GM23248 (cell line): ENCODE measurements at regions not wholly inside any gene's neighbourhood (a gene's known extent, or its start where the extent isn't known, plus 50 kb on each side); places are given as distances from the start of the nearest gene placed in this dataset.

Experiments
- DNase-seq: peaks from one replicate; pipeline ENCODE4 v3.0.0-alpha.2; 2015
- H2AFZ ChIP-seq: fragments of 200-600 bp; sonication (generic); 2 replicates; pipeline ENCODE4 v1.6.1; 2016; ENCODE audit warnings: antibody characterized with exemption
- H3F3A ChIP-seq: fragments of 200-600 bp; sonication (generic); 2 replicates; pipeline ENCODE4 v1.6.1; 2016; ENCODE audit warnings: mild to moderate bottlenecking, antibody characterized with exemption, mixed run types; ENCODE audit not compliant: insufficient read depth
- H3K27ac ChIP-seq: fragments of 200-600 bp; sonication (generic); 2 replicates; pipeline ENCODE4 v1.5.1; 2016; ENCODE audit warnings: mild to moderate bottlenecking
- H3K27me3 ChIP-seq: fragments of 200-600 bp; sonication (generic); replicated peaks from 2 replicates; pipeline ENCODE4 v1.6.1; 2016; ENCODE audit warnings: mild to moderate bottlenecking; ENCODE audit not compliant: insufficient read depth
- H3K36me3 ChIP-seq: fragments of 200-600 bp; sonication (generic); 2 replicates; pipeline ENCODE4 v1.6.1; 2016; ENCODE audit warnings: low read depth, mild to moderate bottlenecking
- H3K4me1 ChIP-seq: fragments of 200-600 bp; sonication (generic); 2 replicates; pipeline ENCODE4 v1.6.1; 2016; ENCODE audit warnings: mild to moderate bottlenecking; ENCODE audit not compliant: insufficient read depth
- H3K4me2 ChIP-seq: fragments of 200-600 bp; sonication (generic); one replicate; pipeline ENCODE4 v1.6.1; 2016; ENCODE audit warnings: mild to moderate bottlenecking; ENCODE audit not compliant: unreplicated experiment
- H3K4me3 ChIP-seq: fragments of 200-600 bp; sonication (generic); 2 replicates; pipeline ENCODE4 v1.5.1; 2016; ENCODE audit warnings: mild to moderate bottlenecking
- H3K79me2 ChIP-seq: fragments of 200-600 bp; sonication (generic); 2 replicates; pipeline ENCODE4 v1.6.1; 2016; ENCODE audit warnings: mild to moderate bottlenecking; ENCODE audit not compliant: insufficient read depth
- H3K9ac ChIP-seq: fragments of 200-600 bp; sonication (generic); 2 replicates; pipeline ENCODE4 v1.6.1; 2016; ENCODE audit warnings: mild to moderate bottlenecking
- H3K9me2 ChIP-seq: fragments of 200-600 bp; sonication (generic); 2 replicates; pipeline ENCODE4 v1.6.1; 2016; ENCODE audit warnings: mixed run types, mild to moderate bottlenecking, moderate library complexity; ENCODE audit not compliant: insufficient read depth
- H3K9me3 ChIP-seq: fragments of 200-600 bp; sonication (generic); one replicate; pipeline ENCODE4 v1.6.1; 2017; ENCODE audit warnings: low read depth
- H4K20me1 ChIP-seq: fragments of 200-600 bp; sonication (generic); 2 replicates; pipeline ENCODE4 v1.6.0; 2016; ENCODE audit not compliant: insufficient read depth
- EZH2 ChIP-seq: fragments of 200-600 bp; sonication (generic); IDR thresholded peaks from 2 replicates; pipeline ENCODE4 v1.6.1; 2018; ENCODE audit warnings: antibody characterized with exemption, mild to moderate bottlenecking; ENCODE audit not compliant: insufficient read depth, poor library complexity, severe bottlenecking
- EZH2phosphoT487 ChIP-seq: fragments of 200-600 bp; sonication (generic); IDR thresholded peaks from 2 replicates; pipeline ENCODE4 v1.6.1; 2018; ENCODE audit warnings: antibody characterized with exemption, moderate library complexity, mild to moderate bottlenecking, low read depth; ENCODE audit not compliant: insufficient read depth
- WGBS, 2 experiments: methylation state at CpG; one replicate each; pipeline ENCODE4 v1.1.6; 2015 to 2017; ENCODE audit warnings: low lambda C conversion rate in 2 of 2, low coverage in 1 of 2; ENCODE audit errors: missing lambda C conversion rate in 2 of 2; 5-methylcytosine and 5-hydroxymethylcytosine counted together
- in situ Hi-C: fragments of 300-500 bp; cut with MboI; formaldehyde crosslinking; loops from 2 replicates; pipeline ENCODE4 v1.15.0; 2020

GRCh38 chr12:98369581-98369980 lies 145.8 kb upstream of the TMPO start:
- no peak for TF ChIP-seq EZH2
- TF ChIP-seq EZH2phosphoT487 = no peak
- Histone ChIP-seq H4K20me1 (no peaks in the 10 kb centered on the region), H3K27ac (no peak overlapping the region), H3K36me3 (no peaks in the 10 kb centered on the region), H3K4me1 (no peaks in the 10 kb centered on the region), H3K79me2 (no peaks in the 10 kb centered on the region), H3K9me2 (no peaks in the 10 kb centered on the region), H2AFZ (no peak overlapping the region), H3F3A (no peaks in the 10 kb centered on the region), H3K4me3 (no peak overlapping the region), H3K9me3 (no peaks in the 10 kb centered on the region), H3K4me2 (no peak overlapping the region), H3K9ac (no peak overlapping the region), H3K27me3 (peaks cover 9% of the 10 kb centered on the region)
- 9 to 13% methylated on average over 4 of the region's 4 CpGs for WGBS, 2 experiments
- DNase-seq = no peak
- in situ Hi-C loops = no loop called here

- Histone ChIP-seq H3K9ac (no peak overlapping the region), H3K27me3 (peaks cover 23% of the 10 kb centered on the region), H3K79me2 (no peaks in the 10 kb centered on the region), H3F3A (no peaks in the 10 kb centered on the region), H3K9me3 (no peaks in the 10 kb centered on the region), H3K9me2 (no peaks in the 10 kb centered on the region), H3K27ac (no peak overlapping the region), H3K4me3 (no peak overlapping the region), H3K4me2 (no peak overlapping the region), H2AFZ (no peak overlapping the region), H3K4me1 (no peaks in the 10 kb centered on the region), H3K36me3 (no peaks in the 10 kb centered on the region), H4K20me1 (no peaks in the 10 kb centered on the region)
- TF ChIP-seq EZH2 (no peak), EZH2phosphoT487 (no peak)
- 31 to 52% methylated on average over 1 of the region's 1 CpG for WGBS, 2 experiments
- in situ Hi-C loops = no loop called here
- DNase-seq = no peak
These were observed 144.4 kb upstream of the TMPO start for GRCh38 chr12:98370976-98371375.

- H4K20me1 ChIP-seq = no peaks in the 10 kb centered on the region
- no peaks in the 10 kb centered on the region for H3K79me2 ChIP-seq
- no peak overlapping the region for H3K4me2 ChIP-seq
- H3F3A ChIP-seq = no peaks in the 10 kb centered on the region
- DNase-seq = no peak
- H3K9me3 ChIP-seq = no peaks in the 10 kb centered on the region
- no peaks in the 10 kb centered on the region for H3K9me2 ChIP-seq
- TF ChIP-seq EZH2phosphoT487 (no peak), EZH2 (no peak)
- in situ Hi-C loops = no loop called here
- H3K27me3 ChIP-seq = peaks cover 25% of the 10 kb centered on the region
- H3K4me3 ChIP-seq = no peak overlapping the region
- 70 to 71% methylated on average over 3 of the region's 3 CpGs for WGBS, 2 experiments
- H3K36me3 ChIP-seq = no peaks in the 10 kb centered on the region
- H3K9ac ChIP-seq = no peak overlapping the region
- H3K4me1 ChIP-seq = no peaks in the 10 kb centered on the region
- no peak overlapping the region for H2AFZ ChIP-seq
- no peak overlapping the region for H3K27ac ChIP-seq
These were observed 144.0 kb upstream of the TMPO start for GRCh38 chr12:98371419-98371818.

- H2AFZ ChIP-seq = no peak overlapping the region
- TF ChIP-seq EZH2 (no peak), EZH2phosphoT487 (no peak)
- WGBS, 2 experiments = 24 to 29% methylated on average over 5 of the region's 5 CpGs
- no peaks in the 10 kb centered on the region for H3K36me3 ChIP-seq
- H3K4me2 ChIP-seq = no peak overlapping the region
- in situ Hi-C loops = no loop called here
- no peak overlapping the region for H3K9ac ChIP-seq
- H3K27me3 ChIP-seq = peaks cover 25% of the 10 kb centered on the region
- no peaks in the 10 kb centered on the region for H3K4me1 ChIP-seq
- H3K4me3 ChIP-seq = no peak overlapping the region
- H3F3A ChIP-seq = no peaks in the 10 kb centered on the region
- no peaks in the 10 kb centered on the region for H3K9me3 ChIP-seq
- no peaks in the 10 kb centered on the region for H3K9me2 ChIP-seq
- no peak for DNase-seq
- H4K20me1 ChIP-seq = no peaks in the 10 kb centered on the region
- no peak overlapping the region for H3K27ac ChIP-seq
- H3K79me2 ChIP-seq = no peaks in the 10 kb centered on the region
These were observed 142.9 kb upstream of the TMPO start for GRCh38 chr12:98372340-98373024.
